GM23338 (cell line): ENCODE measurements at regions not wholly inside any gene's neighbourhood (a gene's known extent, or its start where the extent isn't known, plus 50 kb on each side); places are given as distances from the start of the nearest gene placed in this dataset.

Source experiments
- ATAC-seq: fragments of 200-7000 bp; cut with Tn5 transposase; 3 replicates; pipeline ENCODE4 v1.9.1; 2020
- DNase-seq: peaks from one replicate; pipeline ENCODE4 v3.0.0-alpha.2; 2015; ENCODE audit warnings: low spot score
- H2AFZ ChIP-seq: fragments of 200-600 bp; sonication (generic); 2 replicates; pipeline ENCODE4 v1.8.0; 2016; ENCODE audit warnings: antibody characterized with exemption, mild to moderate bottlenecking, moderate library complexity
- H3F3A ChIP-seq: fragments of 200-600 bp; sonication (generic); replicated peaks from 2 replicates; pipeline ENCODE4 v1.8.0; 2017; ENCODE audit warnings: antibody characterized with exemption, mixed run types, low read depth
- H3K27ac ChIP-seq: fragments of 200-600 bp; sonication (generic); 2 replicates; pipeline ENCODE4 v1.6.1; 2016; ENCODE audit warnings: low read depth
- H3K27me3 ChIP-seq: fragments of 200-600 bp; sonication (generic); 2 replicates; pipeline ENCODE4 v1.8.0; 2016; ENCODE audit warnings: mild to moderate bottlenecking, mixed run types, moderate library complexity; ENCODE audit not compliant: insufficient read depth
- H3K36me3 ChIP-seq: fragments of 200-600 bp; sonication (generic); 2 replicates; pipeline ENCODE4 v1.8.0; 2016; ENCODE audit warnings: mild to moderate bottlenecking; ENCODE audit not compliant: insufficient read depth
- H3K4me1 ChIP-seq: fragments of 200-600 bp; sonication (generic); 2 replicates; pipeline ENCODE4 v1.8.0; 2016; ENCODE audit warnings: mild to moderate bottlenecking, moderate library complexity; ENCODE audit not compliant: insufficient read depth
- H3K4me2 ChIP-seq: fragments of 200-600 bp; sonication (generic); 2 replicates; pipeline ENCODE4 v1.7.1; 2017; ENCODE audit warnings: mixed run types
- H3K4me3 ChIP-seq: fragments of 200-600 bp; sonication (generic); 2 replicates; pipeline ENCODE4 v1.6.1; 2016; ENCODE audit warnings: mixed run types
- H3K79me2 ChIP-seq: fragments of 200-600 bp; sonication (generic); replicated peaks from 2 replicates; pipeline ENCODE4 v1.8.0; 2017; ENCODE audit warnings: mild to moderate bottlenecking; ENCODE audit not compliant: insufficient read depth
- H3K9me2 ChIP-seq: fragments of 200-600 bp; sonication (generic); 2 replicates; pipeline ENCODE4 v1.8.0; 2017; ENCODE audit not compliant: insufficient read depth
- H4K20me1 ChIP-seq: fragments of 200-600 bp; sonication (generic); replicated peaks from 2 replicates; pipeline ENCODE4 v1.8.0; 2017; ENCODE audit warnings: mild to moderate bottlenecking; ENCODE audit not compliant: insufficient read depth
- H3K27ac Mint-ChIP-seq: 2 replicates; pipeline ENCODE4 v1.8.0; 2020; ENCODE audit warnings: inconsistent platforms, mild to moderate bottlenecking, moderate library complexity, mixed read lengths
- H3K27me3 Mint-ChIP-seq: 3 replicates; pipeline ENCODE4 v1.8.0; 2022; ENCODE audit warnings: low read depth, mild to moderate bottlenecking, moderate library complexity, mixed read lengths, inconsistent platforms; ENCODE audit not compliant: insufficient read depth, poor library complexity
- H3K36me3 Mint-ChIP-seq: 3 replicates; pipeline ENCODE4 v1.8.0; 2021; ENCODE audit warnings: low read depth, mild to moderate bottlenecking, inconsistent platforms, moderate library complexity, mixed read lengths
- H3K4me1 Mint-ChIP-seq: 3 replicates; pipeline ENCODE4 v1.8.0; 2020; ENCODE audit warnings: mild to moderate bottlenecking, inconsistent platforms, mixed read lengths
- H3K4me3 Mint-ChIP-seq: 3 replicates; pipeline ENCODE4 v1.8.0; 2021; ENCODE audit warnings: moderate library complexity, mild to moderate bottlenecking, inconsistent platforms, mixed read lengths
- H3K9me3 Mint-ChIP-seq: 3 replicates; pipeline ENCODE4 v1.8.0; 2020; ENCODE audit warnings: moderate library complexity, mild to moderate bottlenecking, inconsistent platforms, mixed read lengths
- ETS1 ChIP-seq: IDR thresholded peaks from 2 replicates; pipeline ENCODE4 v1.6.1; 2016; ENCODE audit warnings: antibody characterized with exemption
- EZH2 ChIP-seq: fragments of 200-600 bp; sonication (generic); IDR thresholded peaks from one replicate; pipeline ENCODE4 v1.8.0; 2017; ENCODE audit warnings: antibody characterized with exemption, mild to moderate bottlenecking, low read depth; ENCODE audit not compliant: unreplicated experiment
- EZH2phosphoT487 ChIP-seq: fragments of 200-600 bp; sonication (generic); IDR thresholded peaks from one replicate; pipeline ENCODE4 v1.8.1; 2018; ENCODE audit warnings: antibody characterized with exemption; ENCODE audit not compliant: unreplicated experiment
- JUNB ChIP-seq: IDR thresholded peaks from one replicate; pipeline ENCODE4 v1.6.1; 2016; ENCODE audit warnings: antibody characterized with exemption; ENCODE audit not compliant: unreplicated experiment
- ZNF114 ChIP-seq: fragments of 250-450 bp; sonication (Bioruptor Pico); IDR thresholded peaks from 2 replicates; pipeline ENCODE4 v1.5.0; 2020; ENCODE audit warnings: mild to moderate bottlenecking, moderate library complexity
- ZNF462 ChIP-seq: fragments of 250-450 bp; sonication (Bioruptor Pico); IDR thresholded peaks from 2 replicates; pipeline ENCODE4 v1.5.0; 2020; ENCODE audit warnings: mild to moderate bottlenecking, moderate library complexity

- H3K36me3 Mint-ChIP-seq = no peaks in the 10 kb centered on the region
Measured at GRCh38 chr10:3400348-3400747, 227.8 kb upstream of the PITRM1 start.

GRCh38 chr10:3399756-3400155, 227.2 kb upstream of the PITRM1 start:
- Mint-ChIP-seq H3K36me3 (peaks cover under 1% of the 10 kb centered on the region; the same call in 1 of the 3 replicates), H3K4me3 (no peak overlapping the region), H3K27me3 (no peaks in the 10 kb centered on the region), H3K9me3 (peaks cover under 1% of the 10 kb centered on the region; the same call in 1 of the 3 replicates), H3K27ac (peak overlapping the region; percentile 71; the same call in 1 of the 2 replicates), H3K4me1 (peaks cover 18% of the 10 kb centered on the region; the same call in 2 of the 3 replicates)
- peak overlapping the region; percentile 59 for H3K27ac ChIP-seq
- no peak overlapping the region for H3K4me3 ChIP-seq
- no peaks in the 10 kb centered on the region for H4K20me1 ChIP-seq
- ATAC-seq (peak; percentile 27; the same call in 1 of the 3 replicates), DNase-seq (no peak)
- H3K4me1 ChIP-seq = no peaks in the 10 kb centered on the region; the same call in 1 of the 2 replicates
- H3K27me3 ChIP-seq = no peaks in the 10 kb centered on the region
- TF ChIP-seq EZH2 = no peak
- no peak for TF ChIP-seq ZNF114 (CRISPR knock-in tag)
- TF ChIP-seq ZNF462 (CRISPR knock-in tag) = no peak
- H3K9me2 ChIP-seq = no peaks in the 10 kb centered on the region
- no peaks in the 10 kb centered on the region for H3K79me2 ChIP-seq
- H3K36me3 ChIP-seq = no peaks in the 10 kb centered on the region
- H3K4me2 ChIP-seq = no peak overlapping the region
- H2AFZ ChIP-seq = 0 out of 2 replicates have a peak overlapping the region, but pooled peaks have one; percentile 14
- H3F3A ChIP-seq = no peaks in the 10 kb centered on the region

More at GRCh38 chr10:3400348-3400747, 227.8 kb upstream of the PITRM1 start:
- no peak overlapping the region for H3K4me3 ChIP-seq
- DNase-seq (no peak), ATAC-seq (no peak)
- H3K4me1 ChIP-seq = no peaks in the 10 kb centered on the region; the same call in 1 of the 2 replicates
- no peaks in the 10 kb centered on the region for H3K27me3 ChIP-seq
- no peaks in the 10 kb centered on the region for H4K20me1 ChIP-seq
- no peaks in the 10 kb centered on the region for H3K9me3 Mint-ChIP-seq
- H3K4me2 ChIP-seq = no peak overlapping the region
- no peaks in the 10 kb centered on the region for H3K27me3 Mint-ChIP-seq
- no peaks in the 10 kb centered on the region for H3F3A ChIP-seq
- no peaks in the 10 kb centered on the region for H3K36me3 ChIP-seq
- no peak overlapping the region for H3K27ac Mint-ChIP-seq
- H2AFZ ChIP-seq = no peak overlapping the region
- no peak for TF ChIP-seq EZH2phosphoT487
- TF ChIP-seq ETS1 = no peak
- no peak for TF ChIP-seq JUNB
- no peaks in the 10 kb centered on the region for H3K79me2 ChIP-seq
- H3K4me1 Mint-ChIP-seq = peaks cover 19% of the 10 kb centered on the region; the same call in 2 of the 3 replicates
- no peaks in the 10 kb centered on the region for H3K9me2 ChIP-seq
- no peak overlapping the region for H3K27ac ChIP-seq
- no peak overlapping the region for H3K4me3 Mint-ChIP-seq
